GM23338 (cell line): ENCODE measurements at regions not wholly inside any gene's neighbourhood (a gene's known extent, or its start where the extent isn't known, plus 50 kb on each side); places are given as distances from the start of the nearest gene placed in this dataset.
A peak's percentile ranks its signal among the peaks of the same experiment; 100 is the strongest.

Source experiments
- ATAC-seq: fragments of 200-7000 bp; cut with Tn5 transposase; 3 replicates; pipeline ENCODE4 v1.9.1; 2020
- DNase-seq: peaks from one replicate; pipeline ENCODE4 v3.0.0-alpha.2; 2015; ENCODE audit warnings: low spot score
- H2AFZ ChIP-seq: fragments of 200-600 bp; sonication (generic); 2 replicates; pipeline ENCODE4 v1.8.0; 2016; ENCODE audit warnings: antibody characterized with exemption, mild to moderate bottlenecking, moderate library complexity
- H3F3A ChIP-seq: fragments of 200-600 bp; sonication (generic); replicated peaks from 2 replicates; pipeline ENCODE4 v1.8.0; 2017; ENCODE audit warnings: antibody characterized with exemption, mixed run types, low read depth
- H3K27ac ChIP-seq: fragments of 200-600 bp; sonication (generic); 2 replicates; pipeline ENCODE4 v1.6.1; 2016; ENCODE audit warnings: low read depth
- H3K27me3 ChIP-seq: fragments of 200-600 bp; sonication (generic); 2 replicates; pipeline ENCODE4 v1.8.0; 2016; ENCODE audit warnings: mild to moderate bottlenecking, mixed run types, moderate library complexity; ENCODE audit not compliant: insufficient read depth
- H3K36me3 ChIP-seq: fragments of 200-600 bp; sonication (generic); 2 replicates; pipeline ENCODE4 v1.8.0; 2016; ENCODE audit warnings: mild to moderate bottlenecking; ENCODE audit not compliant: insufficient read depth
- H3K4me1 ChIP-seq: fragments of 200-600 bp; sonication (generic); 2 replicates; pipeline ENCODE4 v1.8.0; 2016; ENCODE audit warnings: mild to moderate bottlenecking, moderate library complexity; ENCODE audit not compliant: insufficient read depth
- H3K4me2 ChIP-seq: fragments of 200-600 bp; sonication (generic); 2 replicates; pipeline ENCODE4 v1.7.1; 2017; ENCODE audit warnings: mixed run types
- H3K4me3 ChIP-seq: fragments of 200-600 bp; sonication (generic); 2 replicates; pipeline ENCODE4 v1.6.1; 2016; ENCODE audit warnings: mixed run types
- H3K79me2 ChIP-seq: fragments of 200-600 bp; sonication (generic); replicated peaks from 2 replicates; pipeline ENCODE4 v1.8.0; 2017; ENCODE audit warnings: mild to moderate bottlenecking; ENCODE audit not compliant: insufficient read depth
- H3K9me2 ChIP-seq: fragments of 200-600 bp; sonication (generic); 2 replicates; pipeline ENCODE4 v1.8.0; 2017; ENCODE audit not compliant: insufficient read depth
- H4K20me1 ChIP-seq: fragments of 200-600 bp; sonication (generic); replicated peaks from 2 replicates; pipeline ENCODE4 v1.8.0; 2017; ENCODE audit warnings: mild to moderate bottlenecking; ENCODE audit not compliant: insufficient read depth
- H3K27ac Mint-ChIP-seq: 2 replicates; pipeline ENCODE4 v1.8.0; 2020; ENCODE audit warnings: inconsistent platforms, mild to moderate bottlenecking, moderate library complexity, mixed read lengths
- H3K27me3 Mint-ChIP-seq: 3 replicates; pipeline ENCODE4 v1.8.0; 2022; ENCODE audit warnings: low read depth, mild to moderate bottlenecking, moderate library complexity, mixed read lengths, inconsistent platforms; ENCODE audit not compliant: insufficient read depth, poor library complexity
- H3K36me3 Mint-ChIP-seq: 3 replicates; pipeline ENCODE4 v1.8.0; 2021; ENCODE audit warnings: low read depth, mild to moderate bottlenecking, inconsistent platforms, moderate library complexity, mixed read lengths
- H3K4me1 Mint-ChIP-seq: 3 replicates; pipeline ENCODE4 v1.8.0; 2020; ENCODE audit warnings: mild to moderate bottlenecking, inconsistent platforms, mixed read lengths
- H3K4me3 Mint-ChIP-seq: 3 replicates; pipeline ENCODE4 v1.8.0; 2021; ENCODE audit warnings: moderate library complexity, mild to moderate bottlenecking, inconsistent platforms, mixed read lengths
- H3K9me3 Mint-ChIP-seq: 3 replicates; pipeline ENCODE4 v1.8.0; 2020; ENCODE audit warnings: moderate library complexity, mild to moderate bottlenecking, inconsistent platforms, mixed read lengths
- CREB1 ChIP-seq: fragments of 250-450 bp; sonication (Bioruptor Pico); IDR thresholded peaks from 2 replicates; pipeline ENCODE4 v1.5.0; 2020; ENCODE audit warnings: low read depth, mild to moderate bottlenecking, moderate library complexity
- CTCF ChIP-seq, 2 experiments: fragments of 200-600 bp in 1 of 2; sonication (generic) in 1 of 2; conservative IDR thresholded peaks; 2 replicates each; pipeline versions ENCODE4 v1.5.1 to v1.6.1; 2016 to 2017; ENCODE audit warnings: antibody characterized with exemption in 2 of 2, low read depth in 2 of 2, mild to moderate bottlenecking in 2 of 2, moderate library complexity in 1 of 2
- ETS1 ChIP-seq: IDR thresholded peaks from 2 replicates; pipeline ENCODE4 v1.6.1; 2016; ENCODE audit warnings: antibody characterized with exemption
- EZH2 ChIP-seq: fragments of 200-600 bp; sonication (generic); IDR thresholded peaks from one replicate; pipeline ENCODE4 v1.8.0; 2017; ENCODE audit warnings: antibody characterized with exemption, mild to moderate bottlenecking, low read depth; ENCODE audit not compliant: unreplicated experiment
- EZH2phosphoT487 ChIP-seq: fragments of 200-600 bp; sonication (generic); IDR thresholded peaks from one replicate; pipeline ENCODE4 v1.8.1; 2018; ENCODE audit warnings: antibody characterized with exemption; ENCODE audit not compliant: unreplicated experiment
- NANOG ChIP-seq: IDR thresholded peaks from 2 replicates; pipeline ENCODE4 v1.6.1; 2016; ENCODE audit warnings: antibody characterized with exemption, borderline replicate concordance
- POLR2AphosphoS5 ChIP-seq: IDR thresholded peaks from 2 replicates; pipeline ENCODE4 v1.6.1; 2016; ENCODE audit warnings: antibody characterized with exemption, low read depth
- REST ChIP-seq: IDR thresholded peaks from one replicate; pipeline ENCODE4 v1.6.1; 2018; ENCODE audit warnings: antibody characterized with exemption; ENCODE audit not compliant: unreplicated experiment
- STAT1 ChIP-seq: IDR thresholded peaks from one replicate; pipeline ENCODE4 v1.6.1; 2016; ENCODE audit warnings: antibody characterized with exemption; ENCODE audit not compliant: unreplicated experiment
- ZNF331 ChIP-seq: fragments of 250-450 bp; sonication (Bioruptor Pico); IDR thresholded peaks from 2 replicates; pipeline ENCODE4 v1.5.0; 2020; ENCODE audit warnings: low read depth, mild to moderate bottlenecking, moderate library complexity
- ZNF462 ChIP-seq: fragments of 250-450 bp; sonication (Bioruptor Pico); IDR thresholded peaks from 2 replicates; pipeline ENCODE4 v1.5.0; 2020; ENCODE audit warnings: mild to moderate bottlenecking, moderate library complexity

GRCh38 chr1:221161571-221162041 is 282.4 kb downstream of the HLX start (continued):
- no peak for TF ChIP-seq NANOG
- no peak for TF ChIP-seq EZH2phosphoT487
- no peak for TF ChIP-seq CTCF (conservative IDR thresholded peaks at IDR 0.05; ENCODE audit: low read depth in 2 of 2)

GRCh38 chr1:221162352-221162751 is 283.1 kb downstream of the HLX start:
- no peaks in the 10 kb centered on the region for H3K9me3 Mint-ChIP-seq
- no peak for TF ChIP-seq POLR2AphosphoS5
- no peak for TF ChIP-seq ZNF331 (CRISPR knock-in tag)
- no peak for TF ChIP-seq ZNF462 (CRISPR knock-in tag)
- no peak for TF ChIP-seq EZH2phosphoT487
- TF ChIP-seq REST: no peak
- no peak for TF ChIP-seq NANOG
- no peak for TF ChIP-seq ETS1
- TF ChIP-seq STAT1: no peak
- no peak for TF ChIP-seq CREB1
- TF ChIP-seq EZH2: no peak

More at GRCh38 chr1:221162352-221162751, 283.1 kb downstream of the HLX start:
- Histone ChIP-seq H4K20me1 (no peaks in the 10 kb centered on the region), H3K36me3 (no peaks in the 10 kb centered on the region), H3F3A (no peaks in the 10 kb centered on the region), H3K27ac (no peak overlapping the region), H3K4me1 (peaks cover 18% of the 10 kb centered on the region), H3K4me3 (no peak overlapping the region), H2AFZ (no peak overlapping the region), H3K79me2 (no peaks in the 10 kb centered on the region), H3K9me2 (peaks cover 8% of the 10 kb centered on the region; the same call in 1 of the 2 replicates), H3K27me3 (no peaks in the 10 kb centered on the region), H3K4me2 (peak overlapping the region; percentile 38)
- Mint-ChIP-seq H3K4me1 (peaks cover 24% of the 10 kb centered on the region), H3K27me3 (peaks cover 5% of the 10 kb centered on the region), H3K36me3 (no peaks in the 10 kb centered on the region; the same call in 2 of the 3 replicates), H3K27ac (no peak overlapping the region), H3K4me3 (no peak overlapping the region)
- DNase-seq (no peak), ATAC-seq (no peak)
